NB4 (cell line): ENCODE measurements at regions not wholly inside any gene's neighbourhood (a gene's known extent, or its start where the extent isn't known, plus 50 kb on each side); places are given as distances from the start of the nearest gene placed in this dataset.

ENCODE experiments used
- DNase-seq: peaks from one replicate; pipeline ENCODE4 v3.0.0; 2010; ENCODE audit warnings: low read depth
- H3K4me3 ChIP-seq: one replicate; pipeline ENCODE4 v1.5.1; 2011; ENCODE audit warnings: mild to moderate bottlenecking, low read depth, low read length, moderate library complexity
- CTCF ChIP-seq: IDR thresholded peaks from one replicate; pipeline ENCODE4 v1.5.1; 2012; ENCODE audit warnings: low read depth, low read length
- MAX ChIP-seq: IDR thresholded peaks from 2 replicates; pipeline ENCODE4 v1.6.1; 2011; ENCODE audit warnings: low read depth, low read length
- MYC ChIP-seq: IDR thresholded peaks from 2 replicates; pipeline ENCODE4 v1.6.1; 2011; ENCODE audit warnings: low read depth, low read length
- POLR2A ChIP-seq: IDR thresholded peaks from 2 replicates; pipeline ENCODE4 v1.6.1; 2011; ENCODE audit warnings: mild to moderate bottlenecking; ENCODE audit not compliant: insufficient read length; ENCODE audit errors: extremely low read depth

GRCh38 chr4:126851391-126851790, 781.4 kb upstream of the INTU start:
- H3K4me3 ChIP-seq, result no peak overlapping the region

GRCh38 chr4:126853715-126854114, 779.0 kb upstream of the INTU start:
- DNase-seq, result no peak
- H3K4me3 ChIP-seq, result no peak overlapping the region
- TF ChIP-seq MAX, result no peak
- no peak for TF ChIP-seq POLR2A
- no peak for TF ChIP-seq MYC
- no peak for TF ChIP-seq CTCF

More at GRCh38 chr4:126851391-126851790, 781.4 kb upstream of the INTU start:
- DNase-seq, result no peak
- TF ChIP-seq MAX, result no peak
- TF ChIP-seq MYC, result no peak
- TF ChIP-seq CTCF, result no peak
- no peak for TF ChIP-seq POLR2A

GRCh38 chr4:126856906-126857305, 775.9 kb upstream of the INTU start:
- TF ChIP-seq CTCF (no peak), MAX (no peak), POLR2A (no peak), MYC (no peak)
- no peak overlapping the region for H3K4me3 ChIP-seq
- DNase-seq, result no peak

- H3K4me3 ChIP-seq, result no peak overlapping the region
- TF ChIP-seq CTCF (no peak), MAX (no peak), MYC (no peak), POLR2A (no peak)
- DNase-seq, result no peak
These were observed 773.4 kb upstream of the INTU start for GRCh38 chr4:126859314-126859713.

- no peak overlapping the region for H3K4me3 ChIP-seq
- no peak for DNase-seq
- TF ChIP-seq POLR2A (no peak), CTCF (no peak), MAX (no peak), MYC (no peak)
These were observed 772.9 kb upstream of the INTU start for GRCh38 chr4:126859872-126860271.

- no peak for TF ChIP-seq MAX
- TF ChIP-seq POLR2A, result no peak
- no peak for TF ChIP-seq CTCF
- TF ChIP-seq MYC, result no peak
- DNase-seq, result no peak
- no peak overlapping the region for H3K4me3 ChIP-seq
These were observed 772.4 kb upstream of the INTU start for GRCh38 chr4:126860308-126860707.
